IMR-90 (cell line): ENCODE measurements at regions not wholly inside any gene's neighbourhood (a gene's known extent, or its start where the extent isn't known, plus 50 kb on each side); places are given as distances from the start of the nearest gene placed in this dataset.

Source experiments
- ATAC-seq: fragments of 200-7000 bp; cut with Tn5 transposase; 2 replicates; pipeline ENCODE4 v1.9.1; 2020; ENCODE audit warnings: low read depth, mild to moderate bottlenecking, moderate library complexity
- BruUV-seq: library from RNA; stranded (reverse); fragments of 400-500 nt; replicated peaks from 2 replicates; lab custom pipeline; 2021; lab: Mats Ljungman, UMichigan
- CTCF ChIA-PET: fragments of 300-600 bp; formaldehyde crosslinking; extraction: SDS; loops from one replicate; lab custom pipeline; 2021; ENCODE audit warnings: antibody characterized with exemption; lab: Yijun Ruan, JAX
- POLR2A ChIA-PET: fragments of 300-600 bp; sonication (Branson Sonifier 250); formaldehyde crosslinking; loops from one replicate; lab custom pipeline; 2022; ENCODE audit warnings: antibody characterized with exemption; ENCODE audit not compliant: unreplicated experiment; lab: Charles Lee
- DNase-seq: peaks from one replicate; pipeline ENCODE4 v3.0.0; 2013
- H2AFZ ChIP-seq: replicated peaks from 2 replicates; pipeline ENCODE3; 2013; ENCODE audit warnings: low read length, mild to moderate bottlenecking; ENCODE audit not compliant: poor library complexity
- H2AK5ac ChIP-seq: 2 replicates; pipeline ENCODE4 v1.6.1; 2013; ENCODE audit warnings: low read depth, low read length, inconsistent platforms
- H2AK9ac ChIP-seq: replicated peaks from 2 replicates; pipeline ENCODE3; 2013; ENCODE audit warnings: mild to moderate bottlenecking, low read depth, low read length, moderate library complexity; ENCODE audit not compliant: poor library complexity
- H2BK120ac ChIP-seq: 2 replicates; pipeline ENCODE4 v1.6.1; 2013; ENCODE audit warnings: low read depth, low read length, inconsistent platforms
- H2BK15ac ChIP-seq: 3 replicates; pipeline ENCODE4 v1.6.1; 2013; ENCODE audit warnings: low read depth, low read length, inconsistent platforms
- H2BK20ac ChIP-seq: 2 replicates; pipeline ENCODE4 v1.6.1; 2013; ENCODE audit warnings: low read depth, mild to moderate bottlenecking, inconsistent platforms, low read length, moderate library complexity
- H2BK5ac ChIP-seq: 2 replicates; pipeline ENCODE4 v1.6.1; 2013; ENCODE audit warnings: mild to moderate bottlenecking, low read depth, low read length, inconsistent platforms; ENCODE audit not compliant: poor library complexity, severe bottlenecking
- H3K14ac ChIP-seq: replicated peaks from 2 replicates; pipeline ENCODE4 v1.6.1; 2013; ENCODE audit warnings: low read depth, low read length, inconsistent platforms
- H3K18ac ChIP-seq: 2 replicates; pipeline ENCODE4 v1.6.1; 2013; ENCODE audit warnings: low read depth, low read length, control low read depth
- H3K23ac ChIP-seq: 2 replicates; pipeline ENCODE4 v1.6.1; 2013; ENCODE audit warnings: low read depth, low read length, inconsistent platforms
- H3K27ac ChIP-seq: 2 replicates; pipeline ENCODE4 v1.5.1; 2013; ENCODE audit warnings: mild to moderate bottlenecking, control low read depth, low read length; ENCODE audit not compliant: insufficient read depth
- H3K27me3 ChIP-seq: 2 replicates; pipeline ENCODE4 v1.6.1; 2013; ENCODE audit warnings: low read length; ENCODE audit not compliant: control insufficient read depth, insufficient read depth
- H3K36me3 ChIP-seq: 2 replicates; pipeline ENCODE4 v1.6.1; 2013; ENCODE audit warnings: low read length, mixed read lengths; ENCODE audit not compliant: control insufficient read depth, insufficient read depth
- H3K4ac ChIP-seq: 2 replicates; pipeline ENCODE4 v1.6.1; 2013; ENCODE audit warnings: low read depth, low read length, inconsistent platforms
- H3K4me1 ChIP-seq: 2 replicates; pipeline ENCODE4 v1.6.1; 2013; ENCODE audit warnings: low read length, mixed read lengths; ENCODE audit not compliant: control insufficient read depth, insufficient read depth
- H3K4me2 ChIP-seq: 2 replicates; pipeline ENCODE4 v1.6.1; 2013; ENCODE audit warnings: low read depth, mild to moderate bottlenecking, control low read depth, low read length, moderate library complexity
- H3K4me3 ChIP-seq: 2 replicates; pipeline ENCODE4 v1.5.1; 2013; ENCODE audit warnings: low read depth, mild to moderate bottlenecking, control low read depth, low read length, moderate library complexity; ENCODE audit not compliant: insufficient read depth
- H3K56ac ChIP-seq: 2 replicates; pipeline ENCODE4 v1.6.1; 2013; ENCODE audit warnings: low read length, inconsistent platforms; ENCODE audit not compliant: insufficient read depth; ENCODE audit errors: extremely low read depth
- H3K79me1 ChIP-seq, 2 experiments: 2 replicates each; pipeline ENCODE4 v1.6.1; 2013; ENCODE audit warnings: low read length in 2 of 2, inconsistent platforms in 1 of 2, low read depth in 1 of 2
- H3K9ac ChIP-seq: 2 replicates; pipeline ENCODE4 v1.6.1; 2013; ENCODE audit warnings: low read depth, low read length, control low read depth
- H3K9me1 ChIP-seq: 2 replicates; pipeline ENCODE4 v1.6.1; 2013; ENCODE audit warnings: low read length, inconsistent platforms; ENCODE audit not compliant: insufficient read depth
- H3K9me3 ChIP-seq: 2 replicates; pipeline ENCODE4 v1.6.1; 2013; ENCODE audit warnings: low read length; ENCODE audit not compliant: control insufficient read depth, insufficient read depth
- H4K20me1 ChIP-seq: 2 replicates; pipeline ENCODE4 v1.6.1; 2013; ENCODE audit warnings: low read length, inconsistent platforms; ENCODE audit not compliant: insufficient read depth
- H4K5ac ChIP-seq: 2 replicates; pipeline ENCODE4 v1.6.1; 2013; ENCODE audit warnings: mild to moderate bottlenecking, low read depth, low read length, control low read depth
- H4K8ac ChIP-seq, 2 experiments: 2 replicates each; pipeline ENCODE4 v1.6.1; 2013; ENCODE audit warnings: low read depth in 2 of 2, low read length in 2 of 2, control low read depth in 1 of 2, inconsistent platforms in 1 of 2
- H4K91ac ChIP-seq: 2 replicates; pipeline ENCODE4 v1.6.1; 2013; ENCODE audit warnings: low read depth, low read length, inconsistent platforms; ENCODE audit not compliant: insufficient read depth
- CEBPB ChIP-seq: IDR thresholded peaks from 2 replicates; pipeline ENCODE4 v1.6.1; 2012; ENCODE audit warnings: low read depth, low read length, improper control_type of control experiment
- POLR2A ChIP-seq: IDR thresholded peaks from 2 replicates; pipeline ENCODE4 v1.6.1; 2012; ENCODE audit warnings: mild to moderate bottlenecking, low read depth, low read length
- WGBS, 2 experiments: methylation state at CpG; one replicate each; pipeline versions ENCODE4 v1.1.5 to v1.1.7; 2013; ENCODE audit warnings: missing lambda C conversion rate in 2 of 2; ENCODE audit not compliant: insufficient read length in 1 of 2; ENCODE audit errors: extremely low coverage in 2 of 2; 5-methylcytosine and 5-hydroxymethylcytosine counted together
- dilution Hi-C: fragments of 300-500 bp; cut with HindIII; formaldehyde crosslinking; loops from one replicate; pipeline ENCODE4 v1.14.3; 2018; ENCODE audit warnings: low sequenced_read_pairs; ENCODE audit not compliant: unreplicated experiment
- in situ Hi-C: fragments of 300-500 bp; cut with MboI; formaldehyde crosslinking; loops from 3 replicates; pipeline ENCODE4 v1.14.3; 2019; ENCODE audit warnings: low sequenced_read_pairs, inconsistent platforms, mixed read lengths
- intact Hi-C: fragments of 100-400 bp; cut with micrococcal nuclease; formaldehyde crosslinking; loops from 2 replicates; pipeline ENCODE4 v1.10.0; 2022

DNA sequence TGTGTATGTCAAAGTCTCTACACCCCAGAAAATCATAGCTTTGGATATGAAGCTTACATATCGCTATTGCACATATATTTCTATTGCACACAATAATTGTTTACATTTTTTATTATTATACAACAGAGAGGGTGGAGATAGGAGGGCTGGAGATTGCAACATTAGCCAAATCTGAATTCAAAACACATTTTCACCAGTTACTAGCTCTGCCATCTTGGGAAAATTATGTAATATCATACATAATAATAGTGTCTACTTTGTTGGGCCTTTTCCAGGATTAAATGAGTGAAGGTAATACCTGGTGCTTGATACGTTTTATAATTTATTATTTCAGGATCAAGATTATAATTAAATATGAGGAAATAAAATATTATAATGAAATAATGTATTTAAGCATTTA, 507.4 kb upstream of the TBX3 start:
- Histone ChIP-seq H3K23ac (no peak overlapping the region), H2BK15ac (no peak overlapping the region), H3K9ac (no peak overlapping the region), H2BK20ac (no peak overlapping the region), H2AFZ (no peak overlapping the region), H3K4me1 (no peaks in the 10 kb centered on the region), H3K9me3 (no peaks in the 10 kb centered on the region), H3K56ac (no peak overlapping the region), H3K9me1 (no peaks in the 10 kb centered on the region), H3K27ac (no peak overlapping the region), H3K4ac (no peak overlapping the region), H4K8ac (no peak overlapping the region), H2AK5ac (no peak overlapping the region), H3K79me1 (no peaks in the 10 kb centered on the region), H4K91ac (no peak overlapping the region), H3K4me3 (no peak overlapping the region), H2BK5ac (no peak overlapping the region), H3K14ac (no peak overlapping the region), H2AK9ac (no peak overlapping the region), H4K5ac (no peak overlapping the region), H3K4me2 (no peak overlapping the region), H2BK120ac (no peak overlapping the region), H3K18ac (no peak overlapping the region), H4K20me1 (no peaks in the 10 kb centered on the region), H3K36me3 (no peaks in the 10 kb centered on the region), H3K27me3 (no peaks in the 10 kb centered on the region)
- in situ Hi-C loops, result no loop called here
- WGBS, 2 experiments, result no CpG with 5 or more reads among the region's 2 CpGs
- ChIA-PET POLR2A (no interaction called here), CTCF (interaction anchor here (0.5 to 1.1 kb wide), 3 partner anchors 10 to 465 kb away, joined by 3 to 5 read pairs (median 3); no protein-coding TSS in a partner anchor)
- BruUV-seq, result no TSS peak
- DNase-seq (no peak), ATAC-seq (no peak)
- TF ChIP-seq POLR2A, result no peak
- peak; percentile 66 for TF ChIP-seq CEBPB
- intact Hi-C loops, result no loop called here
- dilution Hi-C loops, result no loop called here
